Progenitor cell of endocrine pancreas (in vitro differentiated cells): ENCODE measurements at regions not wholly inside any gene's neighbourhood (a gene's known extent, or its start where the extent isn't known, plus 50 kb on each side); places are given as distances from the start of the nearest gene placed in this dataset.

Source experiments
- DNase-seq: peaks from one replicate; pipeline ENCODE4 v3.0.0; 2021; ENCODE audit warnings: low spot score; ENCODE audit not compliant: unreplicated experiment
- H3K27ac Mint-ChIP-seq: 2 replicates; pipeline ENCODE4 v1.8.0; 2021; ENCODE audit warnings: mild to moderate bottlenecking, moderate library complexity, mixed read lengths
- H3K27me3 Mint-ChIP-seq: 2 replicates; pipeline ENCODE4 v1.8.0; 2021; ENCODE audit warnings: mixed read lengths
- H3K36me3 Mint-ChIP-seq: 2 replicates; pipeline ENCODE4 v1.8.0; 2022; ENCODE audit warnings: mixed read lengths; ENCODE audit not compliant: insufficient read depth
- H3K4me1 Mint-ChIP-seq: 2 replicates; pipeline ENCODE4 v1.8.0; 2021; ENCODE audit warnings: low read depth, mixed read lengths
- H3K4me3 Mint-ChIP-seq: 2 replicates; pipeline ENCODE4 v1.8.0; 2021; ENCODE audit warnings: low read depth, mild to moderate bottlenecking, moderate library complexity, mixed read lengths
- H3K9me3 Mint-ChIP-seq: 2 replicates; pipeline ENCODE4 v1.8.0; 2021; ENCODE audit warnings: low read depth, mixed read lengths
- CTCF ChIP-seq: fragments of 200-600 bp; sonication (generic); IDR thresholded peaks from one replicate; pipeline ENCODE4 v1.5.0; 2021; ENCODE audit warnings: antibody characterized with exemption, mild to moderate bottlenecking; ENCODE audit not compliant: unreplicated experiment

- Mint-ChIP-seq H3K27ac (no peak overlapping the region), H3K4me3 (no peak overlapping the region), H3K27me3 (no peaks in the 10 kb centered on the region), H3K4me1 (peaks cover 5% of the 10 kb centered on the region), H3K9me3 (no peaks in the 10 kb centered on the region), H3K36me3 (no peaks in the 10 kb centered on the region)
- TF ChIP-seq CTCF: no peak
- DNase-seq: no peak
These were observed 87.6 kb upstream of the PICALM start for GRCh38 chr11:86156397-86156955.

GRCh38 chr11:86155200-86155844 lies 86.4 kb upstream of the PICALM start:
- DNase-seq: no peak
- no peaks in the 10 kb centered on the region for H3K36me3 Mint-ChIP-seq
- no peak overlapping the region for H3K27ac Mint-ChIP-seq
- H3K4me1 Mint-ChIP-seq: peaks cover 3% of the 10 kb centered on the region
- H3K9me3 Mint-ChIP-seq: no peaks in the 10 kb centered on the region
- no peaks in the 10 kb centered on the region for H3K27me3 Mint-ChIP-seq
- H3K4me3 Mint-ChIP-seq: no peak overlapping the region
- no peak for TF ChIP-seq CTCF

DNA sequence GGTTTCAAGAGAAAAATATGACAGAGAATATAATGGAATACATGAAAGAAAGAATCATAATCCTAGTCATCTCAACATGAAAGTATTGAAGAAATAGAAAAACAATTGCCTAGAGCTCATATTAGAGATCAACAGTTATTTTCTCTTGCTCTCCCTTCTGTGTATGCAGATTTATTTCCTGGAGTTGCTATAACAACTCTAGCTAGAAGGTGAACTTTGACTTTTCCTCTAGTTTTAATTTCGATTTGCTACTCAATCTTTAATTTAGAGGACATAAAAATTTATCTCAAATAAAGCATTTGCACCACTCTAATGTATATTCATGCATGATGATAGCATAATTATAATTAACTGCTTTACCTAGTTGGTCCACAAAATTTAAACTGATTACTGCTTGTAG lies 84.6 kb upstream of the PICALM start:
- DNase-seq: no peak
- Mint-ChIP-seq H3K4me1 (peaks cover 3% of the 10 kb centered on the region), H3K9me3 (no peaks in the 10 kb centered on the region), H3K27ac (no peak overlapping the region), H3K27me3 (no peaks in the 10 kb centered on the region), H3K4me3 (no peak overlapping the region), H3K36me3 (no peaks in the 10 kb centered on the region)
- TF ChIP-seq CTCF: no peak

GRCh38 chr11:86152901-86153300 lies 84.0 kb upstream of the PICALM start:
- H3K27me3 Mint-ChIP-seq: no peaks in the 10 kb centered on the region
- no peak overlapping the region for H3K4me3 Mint-ChIP-seq
- no peaks in the 10 kb centered on the region for H3K36me3 Mint-ChIP-seq
- no peak for DNase-seq
- no peaks in the 10 kb centered on the region for H3K9me3 Mint-ChIP-seq
- peaks cover 3% of the 10 kb centered on the region for H3K4me1 Mint-ChIP-seq
- no peak overlapping the region for H3K27ac Mint-ChIP-seq
- no peak for TF ChIP-seq CTCF

DNA sequence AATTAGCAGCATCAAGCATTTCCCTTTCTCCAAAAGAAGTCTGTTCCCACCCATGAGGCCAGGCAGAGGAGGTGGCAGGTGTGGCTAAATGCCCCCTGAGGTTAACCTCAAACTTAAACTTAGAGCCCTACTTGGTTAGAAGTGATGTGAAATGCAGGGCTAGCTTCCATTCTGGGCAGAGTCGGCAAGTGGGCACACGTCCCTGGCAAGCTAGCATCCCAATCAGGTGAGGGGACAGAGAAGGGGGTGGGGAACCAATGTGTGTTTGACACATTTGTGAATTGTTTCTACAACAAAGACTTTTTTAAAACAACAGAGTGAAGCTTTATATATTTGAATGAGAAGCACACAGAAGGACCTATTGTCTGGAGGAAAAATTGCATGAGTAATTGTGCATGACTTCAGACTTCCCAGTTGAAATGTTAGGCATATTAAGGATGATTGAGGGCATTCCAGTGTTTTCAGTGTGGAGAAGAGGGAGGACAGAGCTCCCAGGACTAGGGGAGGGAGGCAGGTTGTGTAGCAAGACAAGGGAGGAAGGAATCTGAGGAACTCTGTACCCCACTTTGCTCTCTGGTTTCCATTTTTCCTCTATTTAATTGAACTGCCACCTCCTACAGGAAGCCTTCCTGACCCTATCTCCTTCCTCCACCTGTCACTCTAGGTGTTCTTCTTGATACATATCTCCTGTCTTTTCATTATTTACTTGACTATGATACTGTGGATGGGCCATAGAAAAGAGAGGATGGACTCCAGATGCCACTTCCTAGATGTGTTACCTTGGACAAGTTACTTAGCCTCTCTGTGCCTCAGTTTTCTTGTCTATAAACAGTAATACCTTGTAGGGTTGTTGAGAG lies 83.3 kb upstream of the PICALM start:
- Mint-ChIP-seq H3K36me3 (no peaks in the 10 kb centered on the region), H3K4me3 (no peak overlapping the region), H3K4me1 (peaks cover 3% of the 10 kb centered on the region), H3K9me3 (no peaks in the 10 kb centered on the region), H3K27ac (no peak overlapping the region), H3K27me3 (no peaks in the 10 kb centered on the region)
- no peak for TF ChIP-seq CTCF
- no peak for DNase-seq
